ENCODE measurements at regions not wholly inside any gene's neighbourhood (a gene's known extent, or its start where the extent isn't known, plus 50 kb on each side); places are given as distances from the start of the nearest gene placed in this dataset.
"Not testable (repeated sequence)": the region's sequence is repeated elsewhere in the genome, so short reads cannot be mapped to it uniquely, and the experiment has no call there.

- not testable (repeated sequence) for DNase-seq (ENCODE audit: low read depth in 2 of 2)
Measured at GRCh38 chr7:153993402-153993801, 58.8 kb upstream of the DPP6 start.

- DNase-seq (ENCODE audit: low read depth in 2 of 2), result not testable (repeated sequence)
Measured at GRCh38 chr7:153998896-153999295, 53.3 kb upstream of the DPP6 start.
